ENCODE measurements at regions not wholly inside any gene's neighbourhood (a gene's known extent, or its start where the extent isn't known, plus 50 kb on each side); places are given as distances from the start of the nearest gene placed in this dataset.
A peak's percentile ranks its signal among the peaks of the same experiment; 100 is the strongest.
"Not testable (repeated sequence)": the region's sequence is repeated elsewhere in the genome, so short reads cannot be mapped to it uniquely, and the experiment has no call there.

DNA sequence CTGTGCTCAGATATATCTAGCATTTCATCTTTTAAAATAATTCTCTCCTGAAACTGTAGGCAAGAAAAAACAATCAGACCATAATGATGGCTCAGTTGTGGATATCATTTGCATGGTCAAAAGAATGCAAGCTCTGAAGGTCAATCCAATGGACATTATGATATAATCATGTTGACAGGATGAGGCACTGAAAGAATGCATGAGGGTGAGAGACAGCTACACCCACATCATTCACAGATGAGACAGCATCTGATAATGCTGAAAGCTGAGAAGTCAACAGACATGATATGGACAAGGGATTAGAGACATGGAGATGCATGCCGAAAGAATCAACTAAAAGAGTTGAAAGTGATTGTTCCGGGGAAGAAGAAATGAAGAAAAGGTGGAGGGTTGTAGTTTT, 346.4 kb upstream of the CDH5 start:
- no peak overlapping the region for H2BK120ac ChIP-seq (ENCODE audit: low read depth, low read length)
- no peak overlapping the region for H2BK5ac ChIP-seq (ENCODE audit: low read depth, low read length, poor library complexity, severe bottlenecking)
- ChIA-PET CTCF (no interaction called here), POLR2A (ENCODE audit: unreplicated experiment) (no interaction called here)
- H2BK15ac ChIP-seq (ENCODE audit: low read depth, low read length): no peak overlapping the region
- H3K14ac ChIP-seq (replicated peaks; ENCODE audit: low read depth, low read length): no peak overlapping the region
- ATAC-seq (ENCODE audit: low read depth) (peak; percentile 40), DNase-seq (peak; percentile 41)
- no peak overlapping the region for H3K23ac ChIP-seq (ENCODE audit: low read depth, low read length)
- no peaks in the 10 kb centered on the region for H4K20me1 ChIP-seq (ENCODE audit: insufficient read depth, low read length)
- H4K8ac ChIP-seq (ENCODE audit: low read depth in 2 of 2, low read length in 2 of 2): no peak overlapping the region
- H3K56ac ChIP-seq (ENCODE audit: extremely low read depth, insufficient read depth, low read length): no peak overlapping the region
- H3K4me2 ChIP-seq (ENCODE audit: low read depth, low read length): no peak overlapping the region
- H3K9ac ChIP-seq (ENCODE audit: low read depth, low read length): no peak overlapping the region
- in situ Hi-C loops (cut with MboI; ENCODE audit: low sequenced_read_pairs) (no loop called here), intact Hi-C loops (cut with micrococcal nuclease) (no loop called here), dilution Hi-C loops (cut with HindIII; ENCODE audit: low sequenced_read_pairs, unreplicated experiment) (no loop called here)
- no peaks in the 10 kb centered on the region for H3K79me1 ChIP-seq (ENCODE audit: low read depth in 1 of 2, low read length in 2 of 2)
- no peak overlapping the region for H2AK9ac ChIP-seq (replicated peaks; ENCODE audit: low read depth, low read length, poor library complexity)
- peaks cover 4% of the 10 kb centered on the region; the same call in 1 of the 2 replicates for H3K9me3 ChIP-seq (ENCODE audit: control insufficient read depth, insufficient read depth, low read length)
- 100% methylated on average over 1 of the region's 2 CpGs; no CpG with 5 or more reads in 1 of the 2 experiments for WGBS, 2 experiments (ENCODE audit: extremely low coverage in 2 of 2, insufficient read length in 1 of 2)
- no peaks in the 10 kb centered on the region; the same call in 1 of the 2 replicates for H3K27me3 ChIP-seq (ENCODE audit: control insufficient read depth, insufficient read depth, low read length)
- H3K4ac ChIP-seq (ENCODE audit: low read depth, low read length): no peak overlapping the region
- H2AK5ac ChIP-seq (ENCODE audit: low read depth, low read length): peak overlapping the region; percentile 32; the same call in 1 of the 2 replicates
- H4K91ac ChIP-seq (ENCODE audit: insufficient read depth, low read depth, low read length): no peak overlapping the region
- TF ChIP-seq SMC3 (IDR thresholded peaks at IDR 0.05; ENCODE audit: low read depth, low read length) (no peak), FOS (IDR thresholded peaks at IDR 0.05; ENCODE audit: low read depth, low read length) (no peak), BHLHE40 (IDR thresholded peaks at IDR 0.05; ENCODE audit: low read depth, low read length) (no peak)
- TF ChIP-seq, protein P1, sequence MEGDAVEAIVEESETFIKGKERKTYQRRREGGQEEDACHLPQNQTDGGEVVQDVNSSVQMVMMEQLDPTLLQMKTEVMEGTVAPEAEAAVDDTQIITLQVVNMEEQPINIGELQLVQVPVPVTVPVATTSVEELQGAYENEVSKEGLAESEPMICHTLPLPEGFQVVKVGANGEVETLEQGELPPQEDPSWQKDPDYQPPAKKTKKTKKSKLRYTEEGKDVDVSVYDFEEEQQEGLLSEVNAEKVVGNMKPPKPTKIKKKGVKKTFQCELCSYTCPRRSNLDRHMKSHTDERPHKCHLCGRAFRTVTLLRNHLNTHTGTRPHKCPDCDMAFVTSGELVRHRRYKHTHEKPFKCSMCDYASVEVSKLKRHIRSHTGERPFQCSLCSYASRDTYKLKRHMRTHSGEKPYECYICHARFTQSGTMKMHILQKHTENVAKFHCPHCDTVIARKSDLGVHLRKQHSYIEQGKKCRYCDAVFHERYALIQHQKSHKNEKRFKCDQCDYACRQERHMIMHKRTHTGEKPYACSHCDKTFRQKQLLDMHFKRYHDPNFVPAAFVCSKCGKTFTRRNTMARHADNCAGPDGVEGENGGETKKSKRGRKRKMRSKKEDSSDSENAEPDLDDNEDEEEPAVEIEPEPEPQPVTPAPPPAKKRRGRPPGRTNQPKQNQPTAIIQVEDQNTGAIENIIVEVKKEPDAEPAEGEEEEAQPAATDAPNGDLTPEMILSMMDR (conservative IDR thresholded peaks at IDR 0.05; ENCODE audit: low read depth, low read length): no peak
- no peak overlapping the region for H2AFZ ChIP-seq (replicated peaks; ENCODE audit: low read length, poor library complexity)
- peaks cover 6% of the 10 kb centered on the region; the same call in 1 of the 2 replicates for H3K9me1 ChIP-seq (ENCODE audit: insufficient read depth, low read length)
- no peak overlapping the region for H3K27ac ChIP-seq (ENCODE audit: insufficient read depth, low read length)
- H4K5ac ChIP-seq (ENCODE audit: low read depth, low read length): no peak overlapping the region
- H3K4me1 ChIP-seq (ENCODE audit: control insufficient read depth, insufficient read depth, low read length): peaks cover 2% of the 10 kb centered on the region; the same call in 1 of the 2 replicates
- H3K36me3 ChIP-seq (ENCODE audit: control insufficient read depth, insufficient read depth, low read length): no peaks in the 10 kb centered on the region
- no peak overlapping the region for H3K4me3 ChIP-seq (ENCODE audit: insufficient read depth, low read depth, low read length)
- BruUV-seq (replicated peaks): no TSS peak
- no peak overlapping the region for H3K18ac ChIP-seq (ENCODE audit: low read depth, low read length)
- H2BK20ac ChIP-seq (ENCODE audit: low read depth, low read length): no peak overlapping the region

DNA sequence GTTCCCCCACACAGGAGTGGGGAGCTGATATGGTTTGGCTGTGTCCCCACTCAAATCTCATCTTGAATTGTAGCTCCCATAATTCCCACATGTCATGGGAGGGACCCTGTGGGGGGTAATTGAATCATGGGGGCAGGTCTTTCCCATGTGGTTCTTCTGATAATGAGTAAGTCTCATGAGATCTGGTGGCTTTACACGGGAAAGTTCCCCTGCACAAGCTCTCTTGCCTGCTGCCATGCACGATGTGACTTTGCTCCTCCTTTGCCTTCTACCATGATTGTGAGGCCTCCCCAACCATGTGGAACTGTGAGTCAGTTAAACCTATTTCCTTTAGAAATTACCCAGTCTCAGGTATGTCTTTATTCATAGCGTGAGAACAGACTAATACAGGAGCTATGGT, 347.0 kb upstream of the CDH5 start:
- DNase-seq: peak; percentile 19
- H3K4ac ChIP-seq (ENCODE audit: low read depth, low read length); H3K4me1 ChIP-seq (ENCODE audit: control insufficient read depth, insufficient read depth, low read length); H3K14ac ChIP-seq (replicated peaks; ENCODE audit: low read depth, low read length); in situ Hi-C loops (cut with MboI; ENCODE audit: low sequenced_read_pairs); H4K5ac ChIP-seq (ENCODE audit: low read depth, low read length); H3K56ac ChIP-seq (ENCODE audit: extremely low read depth, insufficient read depth, low read length); H4K20me1 ChIP-seq (ENCODE audit: insufficient read depth, low read length); BruUV-seq (replicated peaks); dilution Hi-C loops (cut with HindIII; ENCODE audit: low sequenced_read_pairs, unreplicated experiment); H3K9me3 ChIP-seq (ENCODE audit: control insufficient read depth, insufficient read depth, low read length); H2BK120ac ChIP-seq (ENCODE audit: low read depth, low read length); H2BK15ac ChIP-seq (ENCODE audit: low read depth, low read length); H2AFZ ChIP-seq (replicated peaks; ENCODE audit: low read length, poor library complexity); ATAC-seq (ENCODE audit: low read depth); H3K9me1 ChIP-seq (ENCODE audit: insufficient read depth, low read length); H2BK20ac ChIP-seq (ENCODE audit: low read depth, low read length); H3K27me3 ChIP-seq (ENCODE audit: control insufficient read depth, insufficient read depth, low read length); H3K23ac ChIP-seq (ENCODE audit: low read depth, low read length); H4K91ac ChIP-seq (ENCODE audit: insufficient read depth, low read depth, low read length); H3K79me1 ChIP-seq (ENCODE audit: low read depth in 1 of 2, low read length in 2 of 2); H4K8ac ChIP-seq (ENCODE audit: low read depth in 2 of 2, low read length in 2 of 2); H3K9ac ChIP-seq (ENCODE audit: low read depth, low read length); H3K18ac ChIP-seq (ENCODE audit: low read depth, low read length); CTCF ChIA-PET; H2AK9ac ChIP-seq (replicated peaks; ENCODE audit: low read depth, low read length, poor library complexity); H3K27ac ChIP-seq (ENCODE audit: insufficient read depth, low read length); H3K4me2 ChIP-seq (ENCODE audit: low read depth, low read length); H2AK5ac ChIP-seq (ENCODE audit: low read depth, low read length); H3K4me3 ChIP-seq (ENCODE audit: insufficient read depth, low read depth, low read length); H3K36me3 ChIP-seq (ENCODE audit: control insufficient read depth, insufficient read depth, low read length); H2BK5ac ChIP-seq (ENCODE audit: low read depth, low read length, poor library complexity, severe bottlenecking); intact Hi-C loops (cut with micrococcal nuclease): not testable (repeated sequence)
- no CpG with 5 or more reads among the region's 3 CpGs for WGBS, 2 experiments (ENCODE audit: extremely low coverage in 2 of 2, insufficient read length in 1 of 2)
- POLR2A ChIA-PET (ENCODE audit: unreplicated experiment): interaction anchor here (0.6 kb wide), 1 partner anchor 335 kb away, joined by 6 read pairs; no protein-coding TSS in a partner anchor
